ENCODE measurements at regions not wholly inside any gene's neighbourhood (a gene's known extent, or its start where the extent isn't known, plus 50 kb on each side); places are given as distances from the start of the nearest gene placed in this dataset.

- DNase-seq (ENCODE audit: low spot score): no peak
Measured at GRCh38 chr3:117557464-117558090, 848.0 kb downstream of the TUSC7 start.

- no peak for DNase-seq (ENCODE audit: low spot score)
Measured at GRCh38 chr3:117558681-117559080, 849.1 kb downstream of the TUSC7 start.

GRCh38 chr3:117562000-117562399, 852.4 kb downstream of the TUSC7 start:
- DNase-seq (ENCODE audit: low spot score): no peak

- no peak for DNase-seq (ENCODE audit: low spot score)
Measured at GRCh38 chr3:117563063-117563462, 853.5 kb downstream of the TUSC7 start.

GRCh38 chr3:117565777-117566176, 856.2 kb downstream of the TUSC7 start:
- DNase-seq (ENCODE audit: low spot score): no peak

- DNase-seq (ENCODE audit: low spot score): no peak
Measured at GRCh38 chr3:117566926-117567325, 857.3 kb downstream of the TUSC7 start.

- DNase-seq (ENCODE audit: low spot score): no peak
Measured at GRCh38 chr3:117567382-117567781, 857.8 kb downstream of the TUSC7 start.

GRCh38 chr3:117567906-117568305, 858.3 kb downstream of the TUSC7 start:
- no peak for DNase-seq (ENCODE audit: low spot score)

- DNase-seq (ENCODE audit: low spot score): no peak
Measured at GRCh38 chr3:117572786-117573185, 863.2 kb downstream of the TUSC7 start.

GRCh38 chr3:117580806-117581205, 871.2 kb downstream of the TUSC7 start:
- no peak for DNase-seq (ENCODE audit: low spot score)

GRCh38 chr3:117586161-117586560, 876.6 kb downstream of the TUSC7 start:
- DNase-seq (ENCODE audit: low spot score): no peak

GRCh38 chr3:117587416-117587815, 877.8 kb downstream of the TUSC7 start:
- DNase-seq (ENCODE audit: low spot score): no peak

- DNase-seq (ENCODE audit: low spot score): no peak
Measured at GRCh38 chr3:117589454-117589853, 879.9 kb downstream of the TUSC7 start.

GRCh38 chr3:117595615-117596014, 886.0 kb downstream of the TUSC7 start:
- no peak for DNase-seq (ENCODE audit: low spot score)

GRCh38 chr3:117596503-117596902, 886.9 kb downstream of the TUSC7 start:
- DNase-seq (ENCODE audit: low spot score): no peak

GRCh38 chr3:117597865-117598264, 888.3 kb downstream of the TUSC7 start:
- no peak for DNase-seq (ENCODE audit: low spot score)

GRCh38 chr3:117600112-117600511, 890.5 kb downstream of the TUSC7 start:
- DNase-seq (ENCODE audit: low spot score): no peak

- DNase-seq (ENCODE audit: low spot score): no peak
Measured at GRCh38 chr3:117600666-117601065, 891.1 kb downstream of the TUSC7 start.

GRCh38 chr3:117602058-117602644, 892.6 kb downstream of the TUSC7 start:
- DNase-seq (ENCODE audit: low spot score): no peak

- DNase-seq (ENCODE audit: low spot score): no peak
Measured at GRCh38 chr3:117603097-117603496, 893.5 kb downstream of the TUSC7 start.

- no peak for DNase-seq (ENCODE audit: low spot score)
Measured at GRCh38 chr3:117606866-117607265, 897.3 kb downstream of the TUSC7 start.

GRCh38 chr3:117609330-117609729, 899.8 kb downstream of the TUSC7 start:
- no peak for DNase-seq (ENCODE audit: low spot score)

- no peak for DNase-seq (ENCODE audit: low spot score)
Measured at GRCh38 chr3:117610156-117610555, 900.6 kb downstream of the TUSC7 start.

- DNase-seq (ENCODE audit: low spot score): no peak
Measured at GRCh38 chr3:117611211-117611610, 901.6 kb downstream of the TUSC7 start.
